OCI-LY3 (cell line): ENCODE measurements at regions not wholly inside any gene's neighbourhood (a gene's known extent, or its start where the extent isn't known, plus 50 kb on each side); places are given as distances from the start of the nearest gene placed in this dataset.

ENCODE experiments used
- H2AFZ ChIP-seq: fragments of 200-600, 300-600 bp; shearing (Covaris generic); 2 replicates; pipeline ENCODE4 v1.6.0; 2014; ENCODE audit warnings: antibody characterized with exemption, low read depth, low read length
- H3K27ac ChIP-seq: fragments of 200-600, 300-600 bp; sonication (generic); 2 replicates; pipeline ENCODE4 v1.5.1; 2014; ENCODE audit warnings: mild to moderate bottlenecking, low read length, moderate library complexity, mixed read lengths
- H3K27me3 ChIP-seq: fragments of 200-600, 300-600 bp; sonication (generic); 2 replicates; pipeline ENCODE4 v1.6.1; 2014; ENCODE audit warnings: low read depth, low read length, mixed read lengths
- H3K36me3 ChIP-seq: fragments of 200-600, 300-600 bp; sonication (generic); replicated peaks from 2 replicates; pipeline ENCODE3; 2014; ENCODE audit warnings: low read depth, low read length, mixed read lengths
- H3K4me1 ChIP-seq: fragments of 300-600, 200-600 bp; sonication (generic); 2 replicates; pipeline ENCODE4 v1.6.1; 2014; ENCODE audit warnings: low read length, mixed read lengths
- H3K4me2 ChIP-seq: fragments of 200-600, 300-600 bp; sonication (generic); 2 replicates; pipeline ENCODE4 v1.6.1; 2014; ENCODE audit warnings: low read length, mixed read lengths
- H3K4me3 ChIP-seq: fragments of 300-600, 200-600 bp; sonication (generic); 2 replicates; pipeline ENCODE4 v1.5.1; 2014; ENCODE audit warnings: antibody characterized with exemption, mild to moderate bottlenecking, low read length, moderate library complexity
- H3K79me2 ChIP-seq: fragments of 300-600, 200-600 bp; shearing (Covaris generic); 2 replicates; pipeline ENCODE4 v1.6.1; 2014; ENCODE audit warnings: mild to moderate bottlenecking, low read length, mixed read lengths
- H3K9ac ChIP-seq: fragments of 300-600, 200-600 bp; shearing (Covaris generic); 2 replicates; pipeline ENCODE4 v1.6.0; 2014; ENCODE audit warnings: mild to moderate bottlenecking, low read length, moderate library complexity
- H3K9me3 ChIP-seq: fragments of 200-600, 300-600 bp; shearing (Covaris generic); 2 replicates; pipeline ENCODE4 v1.6.1; 2014; ENCODE audit warnings: low read length, mixed read lengths; ENCODE audit not compliant: insufficient read depth
- H4K20me1 ChIP-seq: fragments of 200-600, 300-600 bp; sonication (generic); 2 replicates; pipeline ENCODE4 v1.6.1; 2016; ENCODE audit warnings: low read length, mixed read lengths; ENCODE audit not compliant: insufficient read depth
- CTCF ChIP-seq: fragments of 200-600, 300-600 bp; sonication (generic); IDR thresholded peaks from 2 replicates; pipeline ENCODE4 v1.5.1; 2014; ENCODE audit warnings: antibody characterized with exemption, low read length, low read depth
- EZH2phosphoT487 ChIP-seq: fragments of 200-600 bp; shearing (Covaris generic); IDR thresholded peaks from 2 replicates; pipeline ENCODE4 v1.6.1; 2018; ENCODE audit warnings: antibody characterized with exemption, mixed run types, low read depth

GRCh38 chr4:128597500-128597899 is 212.0 kb upstream of the JADE1 start:
- TF ChIP-seq CTCF (no peak), EZH2phosphoT487 (no peak)
- Histone ChIP-seq H3K4me2 (no peak overlapping the region), H3K4me1 (no peaks in the 10 kb centered on the region), H3K9me3 (no peaks in the 10 kb centered on the region), H3K36me3 (no peaks in the 10 kb centered on the region), H3K27me3 (peaks cover 6% of the 10 kb centered on the region; the same call in 1 of the 2 replicates), H3K9ac (no peak overlapping the region), H4K20me1 (no peaks in the 10 kb centered on the region), H3K4me3 (no peak overlapping the region), H3K27ac (no peak overlapping the region), H2AFZ (no peak overlapping the region), H3K79me2 (no peaks in the 10 kb centered on the region)

- Histone ChIP-seq H3K36me3 (no peaks in the 10 kb centered on the region), H3K27me3 (peaks cover 6% of the 10 kb centered on the region; the same call in 1 of the 2 replicates), H3K4me3 (no peak overlapping the region), H3K4me2 (no peak overlapping the region), H2AFZ (no peak overlapping the region), H3K27ac (no peak overlapping the region), H3K9ac (no peak overlapping the region), H3K79me2 (no peaks in the 10 kb centered on the region), H4K20me1 (no peaks in the 10 kb centered on the region), H3K9me3 (no peaks in the 10 kb centered on the region), H3K4me1 (no peaks in the 10 kb centered on the region)
- TF ChIP-seq CTCF (no peak), EZH2phosphoT487 (no peak)
Observed at GRCh38 chr4:128596853-128597252, 212.6 kb upstream of the JADE1 start.

- no peak for TF ChIP-seq EZH2phosphoT487
- no peak for TF ChIP-seq CTCF
- Histone ChIP-seq H3K4me3 (no peak overlapping the region), H3K4me2 (no peak overlapping the region), H3K79me2 (no peaks in the 10 kb centered on the region), H3K9ac (no peak overlapping the region), H3K36me3 (no peaks in the 10 kb centered on the region), H3K4me1 (no peaks in the 10 kb centered on the region), H3K27ac (no peak overlapping the region), H3K9me3 (no peaks in the 10 kb centered on the region), H2AFZ (no peak overlapping the region), H3K27me3 (peaks cover 6% of the 10 kb centered on the region; the same call in 1 of the 2 replicates), H4K20me1 (no peaks in the 10 kb centered on the region)
Observed at GRCh38 chr4:128596115-128596514, 213.4 kb upstream of the JADE1 start.

GRCh38 chr4:128591482-128591881 is 218.0 kb upstream of the JADE1 start:
- no peaks in the 10 kb centered on the region for H3K79me2 ChIP-seq
- H3K9me3 ChIP-seq: no peaks in the 10 kb centered on the region
- TF ChIP-seq EZH2phosphoT487 (no peak), CTCF (no peak)
- no peaks in the 10 kb centered on the region for H3K27me3 ChIP-seq
- no peaks in the 10 kb centered on the region for H3K36me3 ChIP-seq
- no peak overlapping the region for H2AFZ ChIP-seq
- H3K27ac ChIP-seq: no peak overlapping the region
- no peaks in the 10 kb centered on the region for H4K20me1 ChIP-seq
- no peak overlapping the region for H3K9ac ChIP-seq
- peaks cover 9% of the 10 kb centered on the region for H3K4me1 ChIP-seq
- H3K4me3 ChIP-seq: no peak overlapping the region
- H3K4me2 ChIP-seq: no peak overlapping the region
